HG02763 (cell line): ENCODE measurements at regions not wholly inside any gene's neighbourhood (a gene's known extent, or its start where the extent isn't known, plus 50 kb on each side); places are given as distances from the start of the nearest gene placed in this dataset.
"Not testable (repeated sequence)": the region's sequence is repeated elsewhere in the genome, so short reads cannot be mapped to it uniquely, and the experiment has no call there.

Experiments used
- ATAC-seq: cut with Tn5 transposase; IDR thresholded peaks from one replicate; pipeline ENCODE4 v1.9.1; 2021; ENCODE audit warnings: mild to moderate bottlenecking, moderate library complexity; ENCODE audit not compliant: unreplicated experiment

- ATAC-seq = no peak
These were observed 244.5 kb upstream of the ANKRD30A start for GRCh38 chr10:36880898-36881297.

GRCh38 chr10:36872702-36873393 is 252.6 kb upstream of the ANKRD30A start:
- ATAC-seq = peak; percentile 96

- ATAC-seq = no peak
These were observed 284.6 kb upstream of the ANKRD30A start for GRCh38 chr10:36840788-36841187.

- ATAC-seq = no peak
These were observed 288.0 kb upstream of the ANKRD30A start for GRCh38 chr10:36837416-36837815.

- no peak for ATAC-seq
These were observed 305.6 kb upstream of the ANKRD30A start for GRCh38 chr10:36819781-36820180.

GRCh38 chr10:36817898-36818297 is 307.5 kb upstream of the ANKRD30A start:
- ATAC-seq = no peak

GRCh38 chr10:36808625-36809362 is 316.6 kb upstream of the ANKRD30A start:
- ATAC-seq = no peak

- ATAC-seq = no peak
These were observed 322.2 kb upstream of the ANKRD30A start for GRCh38 chr10:36803229-36803628.

- ATAC-seq = no peak
These were observed 322.8 kb upstream of the ANKRD30A start for GRCh38 chr10:36802490-36803153.

- ATAC-seq = no peak
These were observed 323.7 kb upstream of the ANKRD30A start for GRCh38 chr10:36801660-36802059.

GRCh38 chr10:36794981-36795380 is 330.4 kb upstream of the ANKRD30A start:
- no peak for ATAC-seq

- no peak for ATAC-seq
These were observed 335.4 kb upstream of the ANKRD30A start for GRCh38 chr10:36789974-36790373.

GRCh38 chr10:36788152-36788551 is 337.2 kb upstream of the ANKRD30A start:
- ATAC-seq = no peak

GRCh38 chr10:36783400-36783799 is 342.0 kb upstream of the ANKRD30A start:
- ATAC-seq = no peak

- no peak for ATAC-seq
These were observed 343.8 kb upstream of the ANKRD30A start for GRCh38 chr10:36781570-36781969.

- ATAC-seq = no peak
These were observed 345.2 kb upstream of the ANKRD30A start for GRCh38 chr10:36780158-36780557.

GRCh38 chr10:36779238-36779846 is 346.1 kb upstream of the ANKRD30A start:
- ATAC-seq = no peak

- no peak for ATAC-seq
These were observed 346.7 kb upstream of the ANKRD30A start for GRCh38 chr10:36778651-36779050.

GRCh38 chr10:36773652-36774051 is 351.7 kb upstream of the ANKRD30A start:
- ATAC-seq = no peak

GRCh38 chr10:36771725-36772124 is 353.7 kb upstream of the ANKRD30A start:
- no peak for ATAC-seq

- ATAC-seq = not testable (repeated sequence)
These were observed 355.7 kb upstream of the ANKRD30A start for GRCh38 chr10:36769741-36770140.
